Kidney (tissue), 13 donors: ENCODE measurements at regions not wholly inside any gene's neighbourhood (a gene's known extent, or its start where the extent isn't known, plus 50 kb on each side); places are given as distances from the start of the nearest gene placed in this dataset.

Source experiments
- DNase-seq, 5 donors: peaks; one replicate each; pipeline ENCODE4 v3.0.0-alpha.2; 2013 to 2020
- FAIRE-seq: peaks from 2 replicates; lab custom pipeline; 2012; peaks lifted over from hg19 to GRCh38; lab: Jason Lieb, UNC
- H3K27ac ChIP-seq, 2 donors: one replicate each; pipeline ENCODE4 v1.7.0; 2013; ENCODE audit warnings: low read depth in 2 of 2, low read length in 2 of 2, inconsistent platforms in 1 of 2
- H3K27me3 ChIP-seq: one replicate; pipeline ENCODE4 v1.7.1; 2013; ENCODE audit warnings: low read length, inconsistent platforms; ENCODE audit not compliant: control insufficient read depth, insufficient read depth
- H3K36me3 ChIP-seq, 3 donors: one replicate each; pipeline versions ENCODE4 v1.7.0 to v1.7.1; 2013; ENCODE audit warnings: low read length in 3 of 3, control low read depth in 1 of 3, inconsistent platforms in 1 of 3; ENCODE audit not compliant: insufficient read depth in 3 of 3, control insufficient read depth in 2 of 3
- H3K4me1 ChIP-seq, 3 donors: one replicate each; pipeline versions ENCODE4 v1.7.0 to v1.7.1; 2013; ENCODE audit warnings: low read length in 3 of 3, inconsistent platforms in 1 of 3, low read depth in 1 of 3; ENCODE audit not compliant: control insufficient read depth in 2 of 3, insufficient read depth in 2 of 3
- H3K4me3 ChIP-seq, 3 donors: one replicate each; pipeline versions ENCODE4 v1.7.0 to v1.8.1; 2013; ENCODE audit warnings: low read length in 3 of 3, control low read depth in 1 of 3, inconsistent platforms in 1 of 3
- H3K9ac ChIP-seq, 3 donors: one replicate each; pipeline versions ENCODE4 v1.7.0 to v1.7.1; 2013; ENCODE audit warnings: low read length in 3 of 3, control low read depth in 1 of 3, inconsistent platforms in 1 of 3
- H3K9me3 ChIP-seq, 3 donors: one replicate each; pipeline versions ENCODE4 v1.7.0 to v1.7.1; 2013; ENCODE audit warnings: low read length in 3 of 3, control low read depth in 1 of 3, inconsistent platforms in 1 of 3; ENCODE audit not compliant: control insufficient read depth in 2 of 3, insufficient read depth in 1 of 3
- CTCF ChIP-seq: IDR thresholded peaks from 3 replicates; pipeline ENCODE4 v1.5.1; 2012; ENCODE audit warnings: mild to moderate bottlenecking, moderate library complexity, borderline replicate concordance; ENCODE audit not compliant: insufficient read depth; ENCODE audit errors: extremely low read depth
- intact Hi-C: fragments of 100-400 bp; cut with DNase I; formaldehyde crosslinking; loops from one replicate; pipeline ENCODE4 v1.11.1; 2022
- donor health status: control.
- donor health status: control.
- donor health status: control.
- donor health status: control.
- donor health status: control.
- donor health status: DM: yes; HTN: yes; CAD: no.
- donor health status: Normal renal cell carcinoma (clear cell type).

DNA sequence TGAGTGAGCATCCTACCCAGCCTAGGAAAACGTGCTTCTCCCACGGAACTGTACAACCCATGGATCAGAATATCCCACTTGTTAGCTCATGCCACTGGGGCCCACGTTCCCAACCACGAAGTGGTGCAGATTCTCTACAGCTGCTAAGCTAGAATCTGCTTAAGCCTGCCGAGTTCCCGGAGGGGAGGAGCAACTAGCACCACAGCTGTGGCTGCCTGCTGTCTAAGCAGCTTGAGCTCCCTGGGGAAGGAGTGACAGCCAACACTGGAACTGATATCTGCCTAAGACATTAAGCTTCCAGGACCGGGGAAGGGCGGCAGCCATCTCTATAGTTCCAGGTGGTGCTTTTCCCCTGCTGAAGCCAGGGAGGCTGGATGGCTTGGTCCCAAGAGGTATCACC, 334.7 kb upstream of the CHRM2 start:
- no peaks in the 10 kb centered on the region for H3K9me3 ChIP-seq
- H3K36me3 ChIP-seq, result no peaks in the 10 kb centered on the region
- no peak overlapping the region for H3K4me3 ChIP-seq
- TF ChIP-seq CTCF, result no peak
- H3K4me1 ChIP-seq, result no peaks in the 10 kb centered on the region
- no peak overlapping the region for H3K27ac ChIP-seq
- intact Hi-C loops, result no loop called here
- DNase-seq, result no peak
- FAIRE-seq, result no peak
- no peaks in the 10 kb centered on the region for H3K27me3 ChIP-seq
- H3K9ac ChIP-seq, result no peak overlapping the region

GRCh38 chr7:136530831-136531230, 337.6 kb upstream of the CHRM2 start:
- no peak for FAIRE-seq
- no peak overlapping the region for H3K27ac ChIP-seq
- H3K4me1 ChIP-seq, result no peaks in the 10 kb centered on the region
- H3K36me3 ChIP-seq, result no peaks in the 10 kb centered on the region
- no peak for TF ChIP-seq CTCF
- H3K9ac ChIP-seq, result no peak overlapping the region
- H3K4me3 ChIP-seq, result no peak overlapping the region
- intact Hi-C loops, result no loop called here
- no peak for DNase-seq
- no peaks in the 10 kb centered on the region for H3K27me3 ChIP-seq
- no peaks in the 10 kb centered on the region for H3K9me3 ChIP-seq

DNA sequence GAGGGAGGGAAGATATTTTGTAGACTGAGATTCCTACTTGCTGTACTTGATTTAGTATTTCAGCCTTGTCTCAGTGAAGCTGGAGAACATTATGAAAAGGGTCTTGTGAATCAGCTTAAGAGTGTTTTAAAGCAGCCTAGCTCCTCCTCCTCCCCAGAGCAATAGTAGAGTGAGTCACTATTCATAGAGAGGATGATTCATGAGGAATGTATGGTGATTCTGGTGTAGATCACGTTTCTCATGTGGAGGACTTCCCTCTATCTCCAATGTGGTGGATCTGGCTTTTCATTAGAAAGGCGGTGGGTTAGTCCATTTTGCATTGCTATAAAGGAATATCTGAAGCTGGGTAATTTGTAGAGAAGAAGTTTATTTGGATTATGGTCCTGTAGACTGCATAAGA, 340.1 kb upstream of the CHRM2 start:
- Histone ChIP-seq H3K9me3 (no peaks in the 10 kb centered on the region), H3K27ac (no peak overlapping the region), H3K27me3 (no peaks in the 10 kb centered on the region), H3K4me1 (no peaks in the 10 kb centered on the region), H3K9ac (no peak overlapping the region), H3K36me3 (no peaks in the 10 kb centered on the region), H3K4me3 (no peak overlapping the region)
- FAIRE-seq (no peak), DNase-seq (no peak)
- intact Hi-C loops, result no loop called here
- no peak for TF ChIP-seq CTCF

GRCh38 chr7:136527554-136527953, 340.9 kb upstream of the CHRM2 start:
- no peak for TF ChIP-seq CTCF
- no peaks in the 10 kb centered on the region for H3K4me1 ChIP-seq
- no peaks in the 10 kb centered on the region for H3K27me3 ChIP-seq
- FAIRE-seq (no peak), DNase-seq (no peak)
- no peaks in the 10 kb centered on the region for H3K36me3 ChIP-seq
- intact Hi-C loops, result no loop called here
- no peak overlapping the region for H3K9ac ChIP-seq
- H3K4me3 ChIP-seq, result no peak overlapping the region
- no peak overlapping the region for H3K27ac ChIP-seq
- H3K9me3 ChIP-seq, result no peaks in the 10 kb centered on the region
